HEK293T (cell line): ENCODE measurements at regions not wholly inside any gene's neighbourhood (a gene's known extent, or its start where the extent isn't known, plus 50 kb on each side); places are given as distances from the start of the nearest gene placed in this dataset.
"Not testable (repeated sequence)": the region's sequence is repeated elsewhere in the genome, so short reads cannot be mapped to it uniquely, and the experiment has no call there.

Source experiments
- ARNT ChIP-seq: fragments of 450-650 bp; IDR thresholded peaks from 2 replicates; pipeline ENCODE4 v1.6.1; 2017; ENCODE audit warnings: mild to moderate bottlenecking
- BHLHE40 ChIP-seq: fragments of 450-650 bp; IDR thresholded peaks from 2 replicates; pipeline ENCODE4 v1.6.1; 2016; ENCODE audit warnings: mild to moderate bottlenecking, moderate library complexity, borderline replicate concordance
- CTBP1 ChIP-seq: fragments of 450-650 bp; IDR thresholded peaks from 2 replicates; pipeline ENCODE4 v1.6.1; 2016; ENCODE audit warnings: borderline replicate concordance
- FOXA1 ChIP-seq: fragments of 450-650 bp; IDR thresholded peaks from 2 replicates; pipeline ENCODE4 v1.6.1; 2016; ENCODE audit warnings: mild to moderate bottlenecking
- FOXK2 ChIP-seq: fragments of 450-650 bp; IDR thresholded peaks from 2 replicates; pipeline ENCODE4 v1.6.1; 2016; ENCODE audit warnings: mild to moderate bottlenecking
- FOXM1 ChIP-seq: fragments of 450-650 bp; IDR thresholded peaks from 2 replicates; pipeline ENCODE4 v1.6.1; 2017; ENCODE audit warnings: mild to moderate bottlenecking, borderline replicate concordance
- HDGF ChIP-seq: fragments of 450-650 bp; IDR thresholded peaks from 2 replicates; pipeline ENCODE4 v1.6.1; 2017; ENCODE audit warnings: antibody characterized with exemption, borderline replicate concordance
- L3MBTL2 ChIP-seq: fragments of 450-650 bp; conservative IDR thresholded peaks from 2 replicates; pipeline ENCODE4 v1.6.1; 2016; ENCODE audit warnings: mild to moderate bottlenecking
- SP1 ChIP-seq: fragments of 450-650 bp; IDR thresholded peaks from 2 replicates; pipeline ENCODE4 v1.6.1; 2017
- SUZ12 ChIP-seq: fragments of 450-650 bp; IDR thresholded peaks from 2 replicates; pipeline ENCODE4 v1.6.1; 2016; ENCODE audit warnings: mild to moderate bottlenecking
- TARDBP ChIP-seq: fragments of 450-650 bp; IDR thresholded peaks from 2 replicates; pipeline ENCODE4 v1.6.1; 2016
- ZNF384 ChIP-seq: fragments of 450-650 bp; IDR thresholded peaks from 2 replicates; pipeline ENCODE4 v1.6.1; 2016
- TF ChIP-seq, protein P1 (sequence below): fragments of 450-650 bp; IDR thresholded peaks from 2 replicates; pipeline ENCODE4 v1.6.1; 2016

DNA sequence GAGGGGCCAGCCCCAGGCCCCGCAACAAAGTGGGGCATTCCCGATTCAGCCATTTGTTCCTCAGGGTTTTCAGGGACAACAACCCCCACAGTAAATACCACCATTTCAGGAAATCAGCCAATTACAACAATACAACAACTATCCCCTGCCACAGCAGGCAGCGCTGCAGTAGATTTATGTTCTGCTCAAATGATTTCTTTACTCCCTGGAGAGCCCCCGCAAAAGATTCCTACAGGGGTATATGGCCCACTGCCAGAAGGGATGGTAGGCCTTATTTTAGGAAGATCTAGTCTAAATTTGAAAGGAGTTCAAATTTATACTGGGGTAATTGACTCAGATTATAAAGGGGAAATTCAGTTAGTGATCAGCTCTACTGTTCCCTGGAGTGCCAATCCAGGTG, 120.5 kb upstream of the DRD5 start:
- TF ChIP-seq, protein P1, sequence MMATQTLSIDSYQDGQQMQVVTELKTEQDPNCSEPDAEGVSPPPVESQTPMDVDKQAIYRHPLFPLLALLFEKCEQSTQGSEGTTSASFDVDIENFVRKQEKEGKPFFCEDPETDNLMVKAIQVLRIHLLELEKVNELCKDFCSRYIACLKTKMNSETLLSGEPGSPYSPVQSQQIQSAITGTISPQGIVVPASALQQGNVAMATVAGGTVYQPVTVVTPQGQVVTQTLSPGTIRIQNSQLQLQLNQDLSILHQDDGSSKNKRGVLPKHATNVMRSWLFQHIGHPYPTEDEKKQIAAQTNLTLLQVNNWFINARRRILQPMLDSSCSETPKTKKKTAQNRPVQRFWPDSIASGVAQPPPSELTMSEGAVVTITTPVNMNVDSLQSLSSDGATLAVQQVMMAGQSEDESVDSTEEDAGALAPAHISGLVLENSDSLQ: not testable (repeated sequence)
- not testable (repeated sequence) for TF ChIP-seq ZNF384, SUZ12, HDGF, SP1, BHLHE40, CTBP1, FOXM1, FOXA1, L3MBTL2, FOXK2, ARNT, TARDBP
